Heart left ventricle (tissue), 13 donors: ENCODE measurements at regions not wholly inside any gene's neighbourhood (a gene's known extent, or its start where the extent isn't known, plus 50 kb on each side); places are given as distances from the start of the nearest gene placed in this dataset.

ENCODE experiments used
- CTCF ChIP-seq, 12 donors: fragments of 200-600 bp; sonication (generic) in 4 of 12; IDR thresholded peaks; one replicate each; pipeline versions ENCODE4 v1.5.0 to v1.8.0; 2018 to 2022; ENCODE audit warnings: antibody characterized with exemption in 12 of 12, mild to moderate bottlenecking in 5 of 12
- POLR2A ChIP-seq, 2 donors: fragments of 450-650 bp; IDR thresholded peaks; one replicate each; pipeline ENCODE4 v1.6.1; 2017; ENCODE audit warnings: antibody characterized with exemption in 2 of 2, mild to moderate bottlenecking in 2 of 2, moderate library complexity in 2 of 2
- donor health status: ischemic (EF 13 %, LVEDD 7.1; RV severe dilation, severe dysfunction).
- donor health status: DM: no; HTN: yes; CAD: no.
- donor health status: DM: no; HTN: no; CAD: no.
- donor health status: ischemic (EF 25% LVEDD 6.9; RV normal size, moderate dysfunction).
- donor health status: ischemic (EF 25% LVEDD 5.7; RV mildly dilated, moderate dysfunction).
- donor health status: ischemic (EF 35%, LVEDD 5.7; RV mildly dilated, moderate dysfunction).
- donor health status: nonischemic (EF 11% LVEDD 7.7; RV severe dilation, severe dysfunction).
- donor health status: DM: yes; HTN: yes; CAD: no.
- donor health status: PGD.
- donor health status: ischemic (EF 29% LVEDD 5.4; RV normal size, mild dysfunction).
- donor health status: nonischemic (EF 23%, LVEDD 6.1; RV moderate dilation, normal function).

GRCh38 chr12:83361071-83361470, 674.4 kb downstream of the TMTC2 start:
- no peak for TF ChIP-seq CTCF (IDR thresholded peaks at IDR 0.05)
- no peak for TF ChIP-seq POLR2A (IDR thresholded peaks at IDR 0.05)
